BE2C (cell line): ENCODE measurements at regions not wholly inside any gene's neighbourhood (a gene's known extent, or its start where the extent isn't known, plus 50 kb on each side); places are given as distances from the start of the nearest gene placed in this dataset.

Experiments
- DNase-seq: peaks from one replicate; pipeline ENCODE4 v3.0.0-alpha.2; 2020
- H3K27me3 ChIP-seq: fragments of 250-450 bp; sonication (Bioruptor Pico); 2 replicates; pipeline ENCODE4 v1.5.1; 2020; ENCODE audit warnings: mild to moderate bottlenecking
- H3K36me3 ChIP-seq: fragments of 250-450 bp; sonication (Bioruptor Pico); 2 replicates; pipeline ENCODE4 v1.5.1; 2020; ENCODE audit warnings: mild to moderate bottlenecking
- H3K4me1 ChIP-seq: fragments of 250-450 bp; sonication (Bioruptor Pico); 2 replicates; pipeline ENCODE4 v1.5.1; 2020
- H3K4me3 ChIP-seq: 2 replicates; pipeline ENCODE4 v1.5.1; 2011; ENCODE audit warnings: low read depth, low read length
- H3K9me3 ChIP-seq: fragments of 250-450 bp; sonication (Bioruptor Pico); 2 replicates; pipeline ENCODE4 v1.5.1; 2020
- CTCF ChIP-seq: IDR thresholded peaks from 2 replicates; pipeline ENCODE4 v1.5.1; 2012; ENCODE audit warnings: mild to moderate bottlenecking, low read depth, low read length

- no peak for DNase-seq
Measured at GRCh38 chr16:6209355-6209930, 1111.8 kb upstream of the EEF2KMT start.

DNA sequence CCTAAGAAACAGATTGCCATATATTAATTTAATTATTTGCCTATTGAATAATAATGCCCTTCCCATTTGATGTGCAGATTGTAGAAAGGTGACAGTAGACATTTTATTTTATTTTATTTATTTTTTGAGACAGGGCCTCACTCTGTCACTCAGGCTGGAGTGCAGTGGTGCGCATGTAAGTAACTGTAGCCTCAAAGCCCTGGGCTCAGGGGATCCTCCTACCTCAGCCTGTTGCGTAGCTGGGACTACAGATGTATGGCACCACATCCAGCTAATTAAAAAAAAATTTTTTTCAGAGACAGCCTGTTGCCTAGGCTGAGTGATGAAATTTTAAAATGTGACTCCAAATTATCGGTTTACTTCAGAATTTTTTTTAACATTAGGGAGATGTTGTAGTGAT is 1110.0 kb upstream of the EEF2KMT start:
- Histone ChIP-seq H3K27me3 (no peaks in the 10 kb centered on the region), H3K4me3 (no peak overlapping the region), H3K4me1 (no peaks in the 10 kb centered on the region), H3K9me3 (no peaks in the 10 kb centered on the region), H3K36me3 (no peaks in the 10 kb centered on the region)
- TF ChIP-seq CTCF = no peak
- DNase-seq = no peak

More at GRCh38 chr16:6209355-6209930, 1111.8 kb upstream of the EEF2KMT start:
- H3K4me3 ChIP-seq = no peak overlapping the region
- no peaks in the 10 kb centered on the region for H3K36me3 ChIP-seq
- no peak for TF ChIP-seq CTCF
- no peaks in the 10 kb centered on the region for H3K4me1 ChIP-seq
- H3K9me3 ChIP-seq = no peaks in the 10 kb centered on the region
- H3K27me3 ChIP-seq = no peaks in the 10 kb centered on the region

GRCh38 chr16:6207124-6207523 is 1109.5 kb upstream of the EEF2KMT start:
- H3K4me1 ChIP-seq = no peaks in the 10 kb centered on the region
- no peaks in the 10 kb centered on the region for H3K36me3 ChIP-seq
- H3K27me3 ChIP-seq = no peaks in the 10 kb centered on the region
- no peaks in the 10 kb centered on the region for H3K9me3 ChIP-seq
- DNase-seq = no peak
- no peak for TF ChIP-seq CTCF
- H3K4me3 ChIP-seq = no peak overlapping the region

DNA sequence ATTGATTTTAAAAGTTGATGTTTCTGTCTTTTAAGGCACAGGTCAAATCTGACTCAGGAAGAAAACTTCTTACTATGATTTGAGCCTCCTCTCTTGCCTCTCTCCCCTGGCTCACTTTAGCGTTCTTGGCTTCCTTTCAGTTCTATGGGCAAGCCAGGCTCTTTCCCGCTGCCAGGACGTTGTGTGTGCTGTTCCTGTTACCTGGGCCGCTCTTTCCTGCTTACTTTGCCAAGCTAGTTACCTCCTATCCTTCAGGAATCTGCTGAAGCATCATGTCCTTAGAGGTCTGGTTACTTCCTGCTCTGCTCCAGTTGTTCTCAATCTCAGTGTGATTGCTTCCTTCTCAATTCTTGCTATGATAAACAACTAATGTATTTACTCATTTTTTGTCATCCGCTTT is 1108.5 kb upstream of the EEF2KMT start:
- Histone ChIP-seq H3K4me3 (no peak overlapping the region), H3K4me1 (no peaks in the 10 kb centered on the region), H3K36me3 (no peaks in the 10 kb centered on the region), H3K27me3 (no peaks in the 10 kb centered on the region), H3K9me3 (no peaks in the 10 kb centered on the region)
- TF ChIP-seq CTCF = no peak
- no peak for DNase-seq

DNA sequence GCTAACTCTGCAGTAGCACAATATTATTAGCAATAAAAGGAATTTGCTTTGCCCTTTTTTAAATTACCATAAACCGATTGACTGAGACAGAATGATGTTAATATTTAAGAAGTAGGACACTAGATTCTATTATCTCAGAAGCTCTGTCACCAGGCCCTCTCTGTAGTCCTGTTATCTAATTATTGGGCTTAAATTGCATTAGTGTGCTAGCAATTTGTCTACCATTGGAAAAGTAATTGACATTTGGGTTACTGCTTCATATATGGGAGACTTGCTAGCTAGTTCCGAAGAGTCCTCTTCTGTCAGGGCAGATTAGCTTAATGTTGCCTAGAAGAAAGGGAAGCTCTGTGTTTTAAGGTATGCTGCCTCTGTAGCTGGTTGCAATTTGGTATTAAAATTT is 1107.3 kb upstream of the EEF2KMT start:
- Histone ChIP-seq H3K36me3 (no peaks in the 10 kb centered on the region), H3K4me1 (no peaks in the 10 kb centered on the region), H3K4me3 (no peak overlapping the region), H3K27me3 (no peaks in the 10 kb centered on the region), H3K9me3 (no peaks in the 10 kb centered on the region)
- no peak for TF ChIP-seq CTCF
- DNase-seq = no peak

DNA sequence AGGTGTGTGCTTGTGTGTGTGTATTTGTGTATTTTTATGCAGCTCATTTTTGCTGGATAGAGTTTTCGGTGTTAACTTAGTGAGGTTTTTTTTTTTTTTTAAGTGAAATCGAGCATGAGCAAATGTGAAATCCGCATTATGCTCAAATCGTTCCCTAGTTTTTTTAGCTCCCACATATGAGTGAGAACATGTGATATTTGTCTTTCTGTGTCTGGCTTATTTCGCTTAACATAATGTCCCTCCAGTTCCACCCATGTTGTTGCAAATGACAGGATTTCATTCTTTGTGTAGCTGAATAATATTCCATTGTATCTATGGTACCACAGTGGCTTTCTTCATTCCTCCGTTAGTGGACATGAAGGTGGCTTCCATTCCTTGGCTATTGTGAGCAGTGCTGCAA is 1103.3 kb upstream of the EEF2KMT start:
- TF ChIP-seq CTCF = no peak
- H3K36me3 ChIP-seq = no peaks in the 10 kb centered on the region
- no peak overlapping the region for H3K4me3 ChIP-seq
- DNase-seq = no peak
- H3K27me3 ChIP-seq = no peaks in the 10 kb centered on the region
- H3K4me1 ChIP-seq = no peaks in the 10 kb centered on the region
- no peaks in the 10 kb centered on the region for H3K9me3 ChIP-seq
